K562 (cell line): ENCODE measurements at regions not wholly inside any gene's neighbourhood (a gene's known extent, or its start where the extent isn't known, plus 50 kb on each side); places are given as distances from the start of the nearest gene placed in this dataset.
"Not testable (repeated sequence)": the region's sequence is repeated elsewhere in the genome, so short reads cannot be mapped to it uniquely, and the experiment has no call there.

Experiments
- SMARCE1 ChIP-seq: fragments of 450-650 bp; IDR thresholded peaks from 2 replicates; pipeline ENCODE4 v1.7.1; 2016; ENCODE audit warnings: mild to moderate bottlenecking
- TEAD4 ChIP-seq, 2 experiments: sonication (generic) in 1 of 2; formaldehyde crosslinking in 1 of 2; IDR thresholded peaks; 2 replicates each; pipeline versions ENCODE4 v1.6.1 to v1.8.0; 2012 to 2022; ENCODE audit warnings: borderline replicate concordance in 1 of 2, inconsistent platforms in 1 of 2, low read length in 1 of 2, mild to moderate bottlenecking in 1 of 2, missing genetic modification reagents in 1 of 2

GRCh38 chr11:89569387-89569786 is 78.2 kb upstream of the NOX4 start:
- TF ChIP-seq TEAD4 (IDR thresholded peaks at IDR 0.05; ENCODE audit: low read length); TEAD4 (CRISPR knock-in tag; IDR thresholded peaks at IDR 0.05; ENCODE audit: borderline replicate concordance); SMARCE1: not testable (repeated sequence)
